HCT116 (cell line): ENCODE measurements at regions not wholly inside any gene's neighbourhood (a gene's known extent, or its start where the extent isn't known, plus 50 kb on each side); places are given as distances from the start of the nearest gene placed in this dataset.

Experiments
- ATAC-seq: fragments of 200-7000 bp; cut with Tn5 transposase; 2 replicates; pipeline ENCODE4 v1.9.1; 2020; ENCODE audit warnings: mild to moderate bottlenecking, moderate library complexity
- BruUV-seq: library from RNA; stranded (reverse); fragments of 400-500 nt; replicated peaks from 2 replicates; lab custom pipeline; 2021; lab: Mats Ljungman, UMichigan
- CTCF ChIA-PET: fragments of 300-600 bp; sonication (Branson Sonifier 250); formaldehyde crosslinking; loops from one replicate; lab custom pipeline; 2021; ENCODE audit warnings: antibody characterized with exemption; lab: Charles Lee
- POLR2A ChIA-PET: fragments of 300-600, 350-600 bp; sonication (Branson Sonifier 250); formaldehyde crosslinking; loops from one replicate; lab custom pipeline; 2021; ENCODE audit warnings: antibody characterized with exemption; lab: Charles Lee
- RAD21 ChIA-PET, 2 experiments: fragments of 300-600 bp; sonication (Branson Sonifier 250); formaldehyde crosslinking; loops; one replicate each; lab custom pipeline; 2023; ENCODE audit warnings: low total read pairs in 2 of 2; ENCODE audit not compliant: uncharacterized antibody in 2 of 2, unreplicated experiment in 2 of 2, low non-redundant PET in 1 of 2; lab: Charles Lee
- DNase-seq: peaks from one replicate; pipeline ENCODE4 v3.0.0-alpha.2; 2010; ENCODE audit warnings: low read depth, low spot score
- H2AFZ ChIP-seq: fragments of 200-600 bp; shearing (Covaris generic), sonication (generic); 2 replicates; pipeline ENCODE4 v1.6.1; 2017; ENCODE audit warnings: low read depth, mixed run types, mixed read lengths, antibody characterized with exemption, low read length; ENCODE audit not compliant: poor library complexity, severe bottlenecking
- H3K27ac ChIP-seq: 2 replicates; pipeline ENCODE4 v1.5.1; 2012; ENCODE audit warnings: low read depth, low read length
- H3K27me3 ChIP-seq: fragments of 200-600 bp; sonication (generic); 2 replicates; pipeline ENCODE4 v1.6.1; 2016; ENCODE audit warnings: mixed run types, low read length, mixed read lengths; ENCODE audit not compliant: insufficient read depth
- H3K36me3 ChIP-seq, 2 experiments: fragments of 200-500 bp in 1 of 2; fragments of 200-600 bp in 1 of 2; sonication (Bioruptor generic) in 1 of 2; sonication (generic) in 1 of 2; 2 replicates each; pipeline versions ENCODE4 v1.5.1 to v1.6.1; 2014 to 2016; ENCODE audit warnings: low read length in 2 of 2, inconsistent platforms in 1 of 2, mixed read lengths in 1 of 2, mixed run types in 1 of 2; ENCODE audit not compliant: insufficient read depth in 2 of 2, control insufficient read depth in 1 of 2
- H3K4me1 ChIP-seq, 2 experiments: fragments of 200-600 bp in 1 of 2; sonication (generic) in 1 of 2; 2 replicates each; pipeline versions ENCODE4 v1.5.1 to v1.6.1; 2012 to 2017; ENCODE audit warnings: low read length in 2 of 2, inconsistent platforms in 1 of 2, mild to moderate bottlenecking in 1 of 2, mixed read lengths in 1 of 2, mixed run types in 1 of 2, moderate library complexity in 1 of 2; ENCODE audit not compliant: insufficient read depth in 2 of 2, control insufficient read depth in 1 of 2
- H3K4me2 ChIP-seq: fragments of 200-600 bp; sonication (generic); 2 replicates; pipeline ENCODE4 v1.6.1; 2017; ENCODE audit warnings: mixed run types, low read length, mixed read lengths
- H3K4me3 ChIP-seq, 2 experiments: fragments of 200-600 bp in 1 of 2; sonication (generic) in 1 of 2; replicated peaks in 1 of 2; 2 replicates each; pipeline ENCODE4 v1.5.1; 2011 to 2016; ENCODE audit warnings: low read length in 2 of 2, control low read depth in 1 of 2, low read depth in 1 of 2, mild to moderate bottlenecking in 1 of 2, mixed read lengths in 1 of 2, mixed run types in 1 of 2
- H3K79me2 ChIP-seq: fragments of 200-600 bp; sonication (generic); 2 replicates; pipeline ENCODE4 v1.6.1; 2017; ENCODE audit warnings: mild to moderate bottlenecking, mixed run types, low read length, moderate library complexity, mixed read lengths; ENCODE audit not compliant: insufficient read depth
- H3K9ac ChIP-seq: fragments of 200-600 bp; sonication (generic); 2 replicates; pipeline ENCODE4 v1.6.1; 2016; ENCODE audit warnings: low read length, mixed read lengths
- H3K9me2 ChIP-seq: fragments of 200-600 bp; sonication (generic), shearing (Covaris generic); 2 replicates; pipeline ENCODE4 v1.6.1; 2017; ENCODE audit warnings: mixed run types, mild to moderate bottlenecking, moderate library complexity; ENCODE audit not compliant: insufficient read depth
- H3K9me3 ChIP-seq, 2 experiments: fragments of 200-500 bp in 1 of 2; fragments of 200-600 bp in 1 of 2; sonication (Bioruptor generic) in 1 of 2; sonication (generic) in 1 of 2; 2 replicates each; pipeline ENCODE4 v1.6.1; 2014 to 2017; ENCODE audit warnings: low read length in 2 of 2, mixed read lengths in 2 of 2, inconsistent platforms in 1 of 2, low read depth in 1 of 2, mild to moderate bottlenecking in 1 of 2, mixed run types in 1 of 2, moderate library complexity in 1 of 2; ENCODE audit not compliant: control insufficient read depth in 1 of 2, insufficient read depth in 1 of 2
- H4K20me1 ChIP-seq: fragments of 200-600 bp; sonication (generic), shearing (Covaris generic); 2 replicates; pipeline ENCODE4 v1.6.1; 2017; ENCODE audit warnings: mixed run types, mild to moderate bottlenecking, moderate library complexity; ENCODE audit not compliant: insufficient read depth
- CBX3 ChIP-seq: IDR thresholded peaks from 2 replicates; pipeline ENCODE4 v1.6.1; 2012; ENCODE audit warnings: low read depth
- CTCF ChIP-seq, 3 experiments: fragments of 200-600 bp in 1 of 3; sonication (generic) in 1 of 3; IDR thresholded peaks in 2 of 3; conservative IDR thresholded peaks in 1 of 3; 2 replicates each; pipeline ENCODE4 v1.5.1; 2012 to 2017; ENCODE audit warnings: low read depth in 2 of 3, low read length in 2 of 3, antibody characterized with exemption in 1 of 3, borderline replicate concordance in 1 of 3, control low read depth in 1 of 3, mild to moderate bottlenecking in 1 of 3, mixed read lengths in 1 of 3, mixed run types in 1 of 3, moderate library complexity in 1 of 3; ENCODE audit not compliant: insufficient read depth in 1 of 3
- ELF1 ChIP-seq: IDR thresholded peaks from 2 replicates; pipeline ENCODE4 v1.6.1; 2012; ENCODE audit warnings: low read depth, borderline replicate concordance
- JUND ChIP-seq: IDR thresholded peaks from 2 replicates; pipeline ENCODE4 v1.6.1; 2012
- POLR2A ChIP-seq: IDR thresholded peaks from 2 replicates; pipeline ENCODE4 v1.7.0; 2011; ENCODE audit warnings: borderline replicate concordance; ENCODE audit not compliant: insufficient read depth, insufficient read length; ENCODE audit errors: extremely low read depth
- RAD21 ChIP-seq: IDR thresholded peaks from 2 replicates; pipeline ENCODE4 v1.6.1; 2012; ENCODE audit warnings: low read depth, mild to moderate bottlenecking
- SP1 ChIP-seq: IDR thresholded peaks from 2 replicates; pipeline ENCODE4 v1.6.1; 2012; ENCODE audit warnings: low read depth
- ZBTB33 ChIP-seq: IDR thresholded peaks from 2 replicates; pipeline ENCODE4 v1.6.1; 2011; ENCODE audit warnings: mild to moderate bottlenecking, low read length, moderate library complexity; ENCODE audit not compliant: insufficient replicate concordance; ENCODE audit errors: extremely low read depth
- intact Hi-C: fragments of 100-400 bp; cut with micrococcal nuclease; formaldehyde crosslinking; loops from 2 replicates; pipeline ENCODE4 v1.10.0; 2022

GRCh38 chr2:122388208-122388607 lies 632.8 kb downstream of the TSN start (continued):
- TF ChIP-seq CBX3 (no peak), JUND (no peak), CTCF (IDR thresholded peaks at IDR 0.05 in 2 of 3, conservative IDR thresholded peaks at IDR 0.05 in 1 of 3; ENCODE audit: borderline replicate concordance in 1 of 3, insufficient read depth in 1 of 3, low read depth in 2 of 3, low read length in 2 of 3) (no peak), RAD21 (no peak), ELF1 (no peak)

GRCh38 chr2:122389694-122390093 lies 634.2 kb downstream of the TSN start:
- H3K9me3 ChIP-seq = peaks cover 7 to 13% of the 10 kb centered on the region in 2 experiments; a peak in 2 of 4 replicates
- H3K9me2 ChIP-seq = no peaks in the 10 kb centered on the region
- RAD21 ChIA-PET = no interaction called here
- BruUV-seq = no TSS peak
- no peak for ATAC-seq
- POLR2A ChIA-PET = no interaction called here
- no peaks in the 10 kb centered on the region for H3K36me3 ChIP-seq
- no peak overlapping the region for H3K4me3 ChIP-seq
- H3K27ac ChIP-seq = no peak overlapping the region
- no peaks in the 10 kb centered on the region for H4K20me1 ChIP-seq
- H3K9ac ChIP-seq = no peak overlapping the region
- CTCF ChIA-PET = no interaction called here
- H3K4me1 ChIP-seq = no peaks in the 10 kb centered on the region
- H2AFZ ChIP-seq = no peak overlapping the region
- intact Hi-C loops = no loop called here
- DNase-seq = no peak
- H3K27me3 ChIP-seq = no peaks in the 10 kb centered on the region
- H3K79me2 ChIP-seq = no peaks in the 10 kb centered on the region
- TF ChIP-seq SP1 = no peak
- TF ChIP-seq ZBTB33 = no peak
- TF ChIP-seq POLR2A = no peak
- TF ChIP-seq, all 23 proteins: peak for 0
- H3K4me2 ChIP-seq = no peak overlapping the region
